Thoracic aorta (tissue), 2 donors: ENCODE measurements at regions not wholly inside any gene's neighbourhood (a gene's known extent, or its start where the extent isn't known, plus 50 kb on each side); places are given as distances from the start of the nearest gene placed in this dataset.

Source experiments
- ATAC-seq: fragments of 150-250 bp; one replicate; pipeline ENCODE4 v1.8.0; 2017; ENCODE audit warnings: low read depth; ENCODE audit not compliant: insufficient number of reproducible peaks, low FRiP score
- DNase-seq: peaks from one replicate; pipeline ENCODE4 v3.0.0-alpha.2; 2020; ENCODE audit warnings: low spot score
- H3K27ac ChIP-seq, 2 donors: fragments of 200-600 bp; sonication (generic); 1 replicate in 1 of 2; 2 replicates in 1 of 2; pipeline ENCODE4 v1.5.1; 2016; ENCODE audit warnings: mild to moderate bottlenecking in 2 of 2, moderate library complexity in 2 of 2
- H3K27me3 ChIP-seq: fragments of 200-600 bp; sonication (generic); replicated peaks from 2 replicates; pipeline ENCODE4 v1.6.0; 2016; ENCODE audit warnings: mild to moderate bottlenecking; ENCODE audit not compliant: insufficient read depth
- H3K36me3 ChIP-seq: fragments of 200-600 bp; sonication (generic); one replicate; pipeline ENCODE4 v1.5.1; 2016
- H3K4me1 ChIP-seq, 2 donors: fragments of 200-600 bp; sonication (generic); 1 replicate in 1 of 2; 2 replicates in 1 of 2; pipeline versions ENCODE4 v1.5.1 to v1.6.0; 2016; ENCODE audit warnings: low read depth in 2 of 2, mild to moderate bottlenecking in 1 of 2; ENCODE audit not compliant: control insufficient read depth in 1 of 2
- H3K4me3 ChIP-seq: fragments of 200-600 bp; sonication (generic); 2 replicates; pipeline ENCODE4 v1.5.1; 2016; ENCODE audit warnings: mild to moderate bottlenecking
- H3K9me3 ChIP-seq: fragments of 200-600 bp; sonication (generic); 2 replicates; pipeline ENCODE4 v1.5.1; 2016
- TF ChIP-seq, protein P1 (sequence below): fragments of 200-600 bp; sonication (generic); IDR thresholded peaks from one replicate; pipeline ENCODE4 v1.5.1; 2019; ENCODE audit warnings: antibody characterized with exemption

DNA sequence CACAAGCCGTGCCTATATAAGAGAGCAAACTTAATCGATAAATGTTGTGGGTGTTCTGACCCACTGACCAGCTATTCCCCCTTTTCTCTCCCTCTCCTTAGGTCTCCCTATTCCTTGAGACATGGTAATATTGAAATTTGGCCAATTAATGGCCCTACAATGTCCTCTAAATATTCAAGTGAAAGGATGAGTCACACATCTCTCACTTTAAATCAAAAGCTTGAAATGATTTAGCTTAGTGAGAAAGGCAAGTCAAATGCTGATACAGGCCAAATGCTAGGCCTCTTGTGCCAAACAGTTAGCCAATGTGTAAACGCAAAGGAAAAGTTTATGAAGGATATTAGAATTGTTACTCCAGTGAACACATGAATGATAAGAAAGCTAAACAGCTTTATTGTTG is 102.2 kb upstream of the CPNE8 start:
- no peaks in the 10 kb centered on the region for H3K27me3 ChIP-seq
- H3K36me3 ChIP-seq, result no peaks in the 10 kb centered on the region
- no peak overlapping the region for H3K27ac ChIP-seq
- H3K9me3 ChIP-seq, result no peaks in the 10 kb centered on the region
- H3K4me1 ChIP-seq, result no peaks in the 10 kb centered on the region
- no peak overlapping the region for H3K4me3 ChIP-seq
- DNase-seq (no peak), ATAC-seq (no peak)
- TF ChIP-seq, protein P1, sequence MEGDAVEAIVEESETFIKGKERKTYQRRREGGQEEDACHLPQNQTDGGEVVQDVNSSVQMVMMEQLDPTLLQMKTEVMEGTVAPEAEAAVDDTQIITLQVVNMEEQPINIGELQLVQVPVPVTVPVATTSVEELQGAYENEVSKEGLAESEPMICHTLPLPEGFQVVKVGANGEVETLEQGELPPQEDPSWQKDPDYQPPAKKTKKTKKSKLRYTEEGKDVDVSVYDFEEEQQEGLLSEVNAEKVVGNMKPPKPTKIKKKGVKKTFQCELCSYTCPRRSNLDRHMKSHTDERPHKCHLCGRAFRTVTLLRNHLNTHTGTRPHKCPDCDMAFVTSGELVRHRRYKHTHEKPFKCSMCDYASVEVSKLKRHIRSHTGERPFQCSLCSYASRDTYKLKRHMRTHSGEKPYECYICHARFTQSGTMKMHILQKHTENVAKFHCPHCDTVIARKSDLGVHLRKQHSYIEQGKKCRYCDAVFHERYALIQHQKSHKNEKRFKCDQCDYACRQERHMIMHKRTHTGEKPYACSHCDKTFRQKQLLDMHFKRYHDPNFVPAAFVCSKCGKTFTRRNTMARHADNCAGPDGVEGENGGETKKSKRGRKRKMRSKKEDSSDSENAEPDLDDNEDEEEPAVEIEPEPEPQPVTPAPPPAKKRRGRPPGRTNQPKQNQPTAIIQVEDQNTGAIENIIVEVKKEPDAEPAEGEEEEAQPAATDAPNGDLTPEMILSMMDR, result no peak

DNA sequence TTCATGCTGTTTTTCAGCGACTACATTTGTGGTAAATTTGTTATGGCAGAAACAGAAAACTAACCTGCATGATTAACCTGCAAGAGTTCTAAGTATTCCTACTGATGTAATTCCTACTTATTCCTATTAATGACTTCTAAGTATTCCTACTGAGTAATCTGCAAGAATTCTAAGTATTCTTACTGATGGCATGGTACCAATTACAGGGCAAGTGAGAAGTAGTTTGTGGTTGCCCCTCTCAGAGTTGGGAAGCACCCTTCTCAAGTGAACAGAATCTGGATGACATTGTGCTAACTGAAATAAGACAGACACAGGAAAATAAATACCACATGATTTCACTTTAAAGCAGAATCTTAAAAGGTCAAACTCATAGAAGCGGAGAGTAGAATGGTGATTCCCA is 100.9 kb upstream of the CPNE8 start:
- Histone ChIP-seq H3K4me3 (no peak overlapping the region), H3K36me3 (no peaks in the 10 kb centered on the region), H3K27me3 (no peaks in the 10 kb centered on the region), H3K9me3 (no peaks in the 10 kb centered on the region), H3K4me1 (no peaks in the 10 kb centered on the region), H3K27ac (no peak overlapping the region)
- TF ChIP-seq, protein P1, result no peak
- DNase-seq, result no peak
- ATAC-seq, result no peak

DNA sequence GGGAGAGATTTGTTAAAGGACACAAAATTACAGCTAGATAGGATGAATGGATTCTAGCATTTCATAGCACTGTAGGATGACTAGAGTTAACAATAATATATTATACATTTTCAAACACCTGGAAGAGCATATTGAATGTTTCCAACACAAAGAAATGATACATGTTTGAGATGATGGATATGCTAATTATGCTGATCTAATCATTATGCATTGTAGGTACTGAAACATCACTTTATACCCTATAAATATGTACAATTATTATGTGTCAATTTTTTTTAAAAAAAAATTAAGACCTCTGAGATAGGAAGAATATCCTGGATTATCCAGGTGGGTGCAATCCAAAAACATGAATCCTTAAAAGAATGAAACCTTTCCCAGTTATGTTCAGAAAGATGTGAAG is 100.3 kb upstream of the CPNE8 start:
- no peaks in the 10 kb centered on the region for H3K9me3 ChIP-seq
- DNase-seq, result no peak
- no peaks in the 10 kb centered on the region for H3K4me1 ChIP-seq
- no peak overlapping the region for H3K27ac ChIP-seq
- ATAC-seq, result no peak
- H3K27me3 ChIP-seq, result no peaks in the 10 kb centered on the region
- H3K4me3 ChIP-seq, result no peak overlapping the region
- no peaks in the 10 kb centered on the region for H3K36me3 ChIP-seq
- TF ChIP-seq, protein P1, result no peak

DNA sequence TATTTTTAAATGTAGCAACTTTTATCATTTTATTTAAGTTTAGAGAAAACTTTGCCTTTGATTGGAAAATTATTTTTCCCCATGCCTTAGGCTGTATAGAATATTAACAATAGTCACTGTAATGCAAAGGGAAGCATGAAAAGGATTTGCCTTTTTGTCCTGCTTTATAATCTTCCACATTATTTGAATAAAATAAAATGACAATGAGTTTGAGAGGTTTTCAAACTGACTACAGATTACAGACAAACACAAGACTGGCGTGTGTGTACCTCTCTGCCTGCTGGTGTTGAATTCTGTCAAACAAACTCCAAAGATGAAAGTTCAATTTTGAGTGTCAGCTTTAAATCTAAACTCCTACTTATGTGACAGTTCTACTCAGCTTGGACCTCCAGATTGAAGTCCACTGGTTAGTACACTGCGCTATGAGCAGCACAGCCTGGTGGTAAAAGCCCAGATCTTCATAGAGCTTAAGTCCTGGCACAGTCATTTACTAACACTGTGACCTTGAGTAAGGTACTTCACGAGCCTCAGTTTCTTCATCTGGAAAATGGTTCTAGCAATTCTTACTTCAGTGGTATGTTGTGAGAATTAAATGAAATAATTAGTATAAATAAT is 98.3 kb upstream of the CPNE8 start:
- no peaks in the 10 kb centered on the region for H3K36me3 ChIP-seq
- no peaks in the 10 kb centered on the region for H3K9me3 ChIP-seq
- H3K27ac ChIP-seq, result no peak overlapping the region
- DNase-seq, result no peak
- no peak for ATAC-seq
- no peak overlapping the region for H3K4me3 ChIP-seq
- no peaks in the 10 kb centered on the region for H3K4me1 ChIP-seq
- TF ChIP-seq, protein P1, result no peak
- H3K27me3 ChIP-seq, result no peaks in the 10 kb centered on the region

DNA sequence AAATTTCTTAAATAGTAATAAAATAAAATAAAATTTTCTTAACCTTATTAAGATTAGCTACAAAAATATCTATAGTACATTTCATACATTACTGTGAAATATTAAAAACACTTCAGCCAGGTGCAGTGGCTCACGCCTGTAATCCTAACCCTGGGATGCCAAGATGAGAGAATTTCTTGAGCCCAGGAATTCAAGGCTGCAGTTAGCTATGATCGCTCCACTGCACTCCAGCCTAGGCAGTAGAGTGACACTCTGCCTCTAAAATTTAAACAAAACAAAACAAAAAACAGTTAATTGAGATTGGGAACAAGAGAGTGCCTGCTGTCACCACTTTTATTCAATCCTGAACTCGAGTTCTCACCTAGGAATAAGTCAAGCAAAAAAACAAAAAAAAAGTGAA is 95.0 kb upstream of the CPNE8 start:
- Histone ChIP-seq H3K27me3 (no peaks in the 10 kb centered on the region), H3K27ac (no peak overlapping the region), H3K4me3 (no peak overlapping the region), H3K4me1 (no peaks in the 10 kb centered on the region), H3K9me3 (no peaks in the 10 kb centered on the region), H3K36me3 (no peaks in the 10 kb centered on the region)
- DNase-seq, result no peak
- TF ChIP-seq, protein P1, result no peak
- no peak for ATAC-seq
